ENCODE measurements at regions not wholly inside any gene's neighbourhood (a gene's known extent, or its start where the extent isn't known, plus 50 kb on each side); places are given as distances from the start of the nearest gene placed in this dataset.

GRCh38 chr5:56565283-56565615 is 250.1 kb upstream of the MAP3K1 start:
- TF ChIP-seq POLR2A (IDR thresholded peaks at IDR 0.05) (no peak), POLR2AphosphoS5 (IDR thresholded peaks at IDR 0.05) (no peak)
- TF ChIP-seq, protein P1, sequence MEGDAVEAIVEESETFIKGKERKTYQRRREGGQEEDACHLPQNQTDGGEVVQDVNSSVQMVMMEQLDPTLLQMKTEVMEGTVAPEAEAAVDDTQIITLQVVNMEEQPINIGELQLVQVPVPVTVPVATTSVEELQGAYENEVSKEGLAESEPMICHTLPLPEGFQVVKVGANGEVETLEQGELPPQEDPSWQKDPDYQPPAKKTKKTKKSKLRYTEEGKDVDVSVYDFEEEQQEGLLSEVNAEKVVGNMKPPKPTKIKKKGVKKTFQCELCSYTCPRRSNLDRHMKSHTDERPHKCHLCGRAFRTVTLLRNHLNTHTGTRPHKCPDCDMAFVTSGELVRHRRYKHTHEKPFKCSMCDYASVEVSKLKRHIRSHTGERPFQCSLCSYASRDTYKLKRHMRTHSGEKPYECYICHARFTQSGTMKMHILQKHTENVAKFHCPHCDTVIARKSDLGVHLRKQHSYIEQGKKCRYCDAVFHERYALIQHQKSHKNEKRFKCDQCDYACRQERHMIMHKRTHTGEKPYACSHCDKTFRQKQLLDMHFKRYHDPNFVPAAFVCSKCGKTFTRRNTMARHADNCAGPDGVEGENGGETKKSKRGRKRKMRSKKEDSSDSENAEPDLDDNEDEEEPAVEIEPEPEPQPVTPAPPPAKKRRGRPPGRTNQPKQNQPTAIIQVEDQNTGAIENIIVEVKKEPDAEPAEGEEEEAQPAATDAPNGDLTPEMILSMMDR (IDR thresholded peaks at IDR 0.05), result no peak

Data from upper lobe of left lung (tissue), 4 donors.